Transverse colon (tissue), 4 donors: ENCODE measurements at regions not wholly inside any gene's neighbourhood (a gene's known extent, or its start where the extent isn't known, plus 50 kb on each side); places are given as distances from the start of the nearest gene placed in this dataset.

ENCODE experiments used
- DNase-seq: peaks from one replicate; pipeline ENCODE4 v3.0.0-alpha.2; 2019
- H3K27ac ChIP-seq, 4 donors: fragments of 200-600 bp; sonication (generic); 2 replicates each; pipeline ENCODE4 v1.5.1; 2016 to 2018; ENCODE audit warnings: inconsistent platforms in 4 of 4
- H3K27me3 ChIP-seq: fragments of 200-600 bp; sonication (generic); 2 replicates; pipeline ENCODE4 v1.5.1; 2017; ENCODE audit warnings: inconsistent platforms
- H3K36me3 ChIP-seq, 4 donors: fragments of 200-600 bp; sonication (generic); 2 replicates each; pipeline ENCODE4 v1.5.1; 2017 to 2019; ENCODE audit warnings: inconsistent platforms in 4 of 4
- H3K4me1 ChIP-seq, 4 donors: fragments of 200-600 bp; sonication (generic); 2 replicates each; pipeline ENCODE4 v1.5.1; 2017 to 2020; ENCODE audit warnings: inconsistent platforms in 4 of 4
- H3K4me3 ChIP-seq, 4 donors: fragments of 200-600 bp; sonication (generic); 1 replicate in 1 of 4; 2 replicates in 3 of 4; pipeline versions ENCODE4 v1.5.1 to v1.6.1; 2017 to 2019; ENCODE audit warnings: inconsistent platforms in 4 of 4
- H3K9me3 ChIP-seq, 2 donors: fragments of 200-600 bp; sonication (generic); 2 replicates each; pipeline ENCODE4 v1.5.1; 2017 to 2019; ENCODE audit warnings: inconsistent platforms in 2 of 2
- CTCF ChIP-seq, 5 experiments: fragments of 200-600 bp in 3 of 5; fragments of 450-650 bp in 2 of 5; sonication (generic) in 3 of 5; IDR thresholded peaks; 1 replicate in 2 of 5; 2 replicates in 3 of 5; pipeline ENCODE4 v1.5.1; 2016 to 2017; ENCODE audit warnings: antibody characterized with exemption in 5 of 5, inconsistent platforms in 3 of 5, mild to moderate bottlenecking in 2 of 5, moderate library complexity in 1 of 5
- EP300 ChIP-seq: sonication (generic); formaldehyde crosslinking; IDR thresholded peaks from one replicate; pipeline ENCODE4 v1.6.1; 2017; ENCODE audit warnings: antibody characterized with exemption, low read depth
- POLR2A ChIP-seq: fragments of 450-650 bp; IDR thresholded peaks from one replicate; pipeline ENCODE4 v1.6.1; 2016; ENCODE audit warnings: antibody characterized with exemption, mild to moderate bottlenecking, moderate library complexity
- POLR2AphosphoS5 ChIP-seq, 3 donors: sonication (generic); formaldehyde crosslinking; IDR thresholded peaks; one replicate each; pipeline ENCODE4 v1.6.1; 2016; ENCODE audit warnings: antibody characterized with exemption in 3 of 3
- WGBS, 2 donors: methylation state at CpG; one replicate each; pipeline ENCODE4 v1.1.5; 2018; ENCODE audit warnings: low coverage in 1 of 2; 5-methylcytosine and 5-hydroxymethylcytosine counted together
- in situ Hi-C, 4 donors: fragments of 200-750 bp; cut with MboI; loops; one replicate each; pipeline versions ENCODE4 v1.15.0 to v1.15.1; 2017; ENCODE audit warnings: low sequenced_read_pairs in 3 of 4, low pct_ligation_motif_present in 1 of 4, low pct_unique_long_range_greater_than_20kb in 1 of 4
- intact Hi-C: fragments of 100-400 bp; cut with DNase I; formaldehyde crosslinking; loops from one replicate; pipeline ENCODE4 v1.15.1; 2023; ENCODE audit warnings: low total_unique reads

GRCh38 chr5:38722918-38723317 is 122.9 kb upstream of the OSMR start:
- 71% methylated on average over 5 of the region's 5 CpGs; no CpG with 5 or more reads in 1 of the 2 donors for WGBS, 2 donors
- in situ Hi-C loops (no loop called here), intact Hi-C loops (no loop called here)
- DNase-seq, result no peak
- Histone ChIP-seq H3K27ac (no peak overlapping the region), H3K4me3 (no peak overlapping the region), H3K27me3 (no peaks in the 10 kb centered on the region), H3K36me3 (no peaks in the 10 kb centered on the region), H3K4me1 (no peaks in the 10 kb centered on the region), H3K9me3 (no peaks in the 10 kb centered on the region)
- TF ChIP-seq EP300, result no peak
- no peak for TF ChIP-seq POLR2A
- no peak for TF ChIP-seq POLR2AphosphoS5 (IDR thresholded peaks at IDR 0.05)
- TF ChIP-seq CTCF (IDR thresholded peaks at IDR 0.05), result no peak

GRCh38 chr5:38723426-38723825 is 122.4 kb upstream of the OSMR start:
- in situ Hi-C loops, result no loop called here
- Histone ChIP-seq H3K36me3 (no peaks in the 10 kb centered on the region), H3K27ac (no peak overlapping the region), H3K9me3 (no peaks in the 10 kb centered on the region), H3K4me3 (no peak overlapping the region), H3K27me3 (no peaks in the 10 kb centered on the region), H3K4me1 (no peaks in the 10 kb centered on the region)
- TF ChIP-seq POLR2A (no peak), CTCF (IDR thresholded peaks at IDR 0.05) (no peak), POLR2AphosphoS5 (IDR thresholded peaks at IDR 0.05) (no peak), EP300 (no peak)
- 76 to 85% methylated on average over 4 of the region's 4 CpGs for WGBS, 2 donors
- no peak for DNase-seq
- intact Hi-C loops, result no loop called here

- Histone ChIP-seq H3K4me3 (no peak overlapping the region), H3K9me3 (no peaks in the 10 kb centered on the region), H3K27ac (no peak overlapping the region), H3K4me1 (no peaks in the 10 kb centered on the region), H3K36me3 (no peaks in the 10 kb centered on the region), H3K27me3 (no peaks in the 10 kb centered on the region)
- DNase-seq, result no peak
- WGBS, 2 donors, result 84 to 100% methylated on average over 2 of the region's 2 CpGs
- TF ChIP-seq POLR2AphosphoS5 (IDR thresholded peaks at IDR 0.05) (no peak), CTCF (IDR thresholded peaks at IDR 0.05) (no peak), EP300 (no peak), POLR2A (no peak)
- intact Hi-C loops, result no loop called here
- in situ Hi-C loops, result no loop called here
Observed at GRCh38 chr5:38724301-38725030, 121.3 kb upstream of the OSMR start.

- WGBS, 2 donors, result 78 to 90% methylated on average over 2 to 10 of the region's 10 CpGs
- Histone ChIP-seq H3K4me1 (no peaks in the 10 kb centered on the region), H3K9me3 (no peaks in the 10 kb centered on the region), H3K27ac (no peak overlapping the region), H3K4me3 (no peak overlapping the region), H3K36me3 (no peaks in the 10 kb centered on the region), H3K27me3 (no peaks in the 10 kb centered on the region)
- DNase-seq, result no peak
- intact Hi-C loops, result no loop called here
- in situ Hi-C loops, result no loop called here
- no peak for TF ChIP-seq EP300
- TF ChIP-seq POLR2AphosphoS5 (IDR thresholded peaks at IDR 0.05), result no peak
- TF ChIP-seq POLR2A, result no peak
- no peak for TF ChIP-seq CTCF (IDR thresholded peaks at IDR 0.05)
Observed at GRCh38 chr5:38725371-38725865, 120.4 kb upstream of the OSMR start.
